OCI-LY3 (cell line): ENCODE measurements at regions not wholly inside any gene's neighbourhood (a gene's known extent, or its start where the extent isn't known, plus 50 kb on each side); places are given as distances from the start of the nearest gene placed in this dataset.

Source experiments
- CTCF ChIP-seq: fragments of 200-600, 300-600 bp; sonication (generic); IDR thresholded peaks from 2 replicates; pipeline ENCODE4 v1.5.1; 2014; ENCODE audit warnings: antibody characterized with exemption, low read length, low read depth
- EZH2phosphoT487 ChIP-seq: fragments of 200-600 bp; shearing (Covaris generic); IDR thresholded peaks from 2 replicates; pipeline ENCODE4 v1.6.1; 2018; ENCODE audit warnings: antibody characterized with exemption, mixed run types, low read depth

GRCh38 chrX:42085836-42086235, 162.5 kb upstream of the CASK start:
- TF ChIP-seq CTCF = no peak
- no peak for TF ChIP-seq EZH2phosphoT487
